ENCODE measurements at regions not wholly inside any gene's neighbourhood (a gene's known extent, or its start where the extent isn't known, plus 50 kb on each side); places are given as distances from the start of the nearest gene placed in this dataset.

DNA sequence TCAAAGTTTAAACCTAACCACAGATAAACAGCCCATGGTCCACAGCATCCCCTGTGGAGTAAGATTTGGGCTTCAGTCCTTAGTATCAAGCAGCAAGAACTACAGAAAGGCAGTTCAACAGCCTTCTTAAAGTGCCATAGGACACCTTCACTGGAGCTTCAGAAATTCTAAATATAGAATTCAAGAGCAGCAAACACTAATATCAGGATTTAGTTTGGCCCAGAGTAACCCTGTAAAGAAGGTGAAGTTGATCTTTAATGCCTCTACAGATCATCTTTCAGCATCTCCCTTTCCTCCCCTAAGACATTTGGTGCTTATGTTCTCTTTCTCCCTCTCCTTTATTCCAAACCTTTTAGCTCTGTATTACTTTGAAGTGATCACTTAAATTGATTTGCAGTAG is 59.5 kb upstream of the ARHGAP5 start:
- TF ChIP-seq, protein P1, sequence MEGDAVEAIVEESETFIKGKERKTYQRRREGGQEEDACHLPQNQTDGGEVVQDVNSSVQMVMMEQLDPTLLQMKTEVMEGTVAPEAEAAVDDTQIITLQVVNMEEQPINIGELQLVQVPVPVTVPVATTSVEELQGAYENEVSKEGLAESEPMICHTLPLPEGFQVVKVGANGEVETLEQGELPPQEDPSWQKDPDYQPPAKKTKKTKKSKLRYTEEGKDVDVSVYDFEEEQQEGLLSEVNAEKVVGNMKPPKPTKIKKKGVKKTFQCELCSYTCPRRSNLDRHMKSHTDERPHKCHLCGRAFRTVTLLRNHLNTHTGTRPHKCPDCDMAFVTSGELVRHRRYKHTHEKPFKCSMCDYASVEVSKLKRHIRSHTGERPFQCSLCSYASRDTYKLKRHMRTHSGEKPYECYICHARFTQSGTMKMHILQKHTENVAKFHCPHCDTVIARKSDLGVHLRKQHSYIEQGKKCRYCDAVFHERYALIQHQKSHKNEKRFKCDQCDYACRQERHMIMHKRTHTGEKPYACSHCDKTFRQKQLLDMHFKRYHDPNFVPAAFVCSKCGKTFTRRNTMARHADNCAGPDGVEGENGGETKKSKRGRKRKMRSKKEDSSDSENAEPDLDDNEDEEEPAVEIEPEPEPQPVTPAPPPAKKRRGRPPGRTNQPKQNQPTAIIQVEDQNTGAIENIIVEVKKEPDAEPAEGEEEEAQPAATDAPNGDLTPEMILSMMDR (IDR thresholded peaks at IDR 0.05), result no peak
- TF ChIP-seq POLR2A (IDR thresholded peaks at IDR 0.05), result no peak
